Left forelimb (tissue), 1 donor: ENCODE measurements at regions not wholly inside any gene's neighbourhood (a gene's known extent, or its start where the extent isn't known, plus 50 kb on each side); places are given as distances from the start of the nearest gene placed in this dataset.
"Not testable (repeated sequence)": the region's sequence is repeated elsewhere in the genome, so short reads cannot be mapped to it uniquely, and the experiment has no call there.

Source experiments
- DNase-seq: peaks from one replicate; pipeline ENCODE4 v3.0.0-alpha.2; 2018; ENCODE audit warnings: low spot score

DNA sequence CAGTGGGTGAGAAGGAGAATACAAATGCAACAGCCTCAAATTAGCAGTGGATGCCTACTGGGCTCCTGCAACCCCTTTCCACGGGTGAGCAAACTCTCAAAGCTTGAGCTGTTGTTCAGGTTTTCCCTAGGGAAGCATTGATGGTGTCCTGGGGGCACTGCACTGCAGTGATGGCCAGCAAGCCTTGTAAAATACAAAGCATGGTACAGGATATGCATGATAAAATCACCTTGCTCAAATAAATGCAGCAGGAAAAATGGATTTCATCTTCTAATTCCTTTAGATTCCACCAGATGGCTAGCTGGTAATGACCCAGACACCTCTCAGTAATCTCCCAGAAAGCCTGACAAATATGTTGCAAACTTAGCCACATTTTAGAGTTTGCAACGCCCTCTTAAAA is 698.2 kb downstream of the TRIB2 start:
- DNase-seq: no peak

DNA sequence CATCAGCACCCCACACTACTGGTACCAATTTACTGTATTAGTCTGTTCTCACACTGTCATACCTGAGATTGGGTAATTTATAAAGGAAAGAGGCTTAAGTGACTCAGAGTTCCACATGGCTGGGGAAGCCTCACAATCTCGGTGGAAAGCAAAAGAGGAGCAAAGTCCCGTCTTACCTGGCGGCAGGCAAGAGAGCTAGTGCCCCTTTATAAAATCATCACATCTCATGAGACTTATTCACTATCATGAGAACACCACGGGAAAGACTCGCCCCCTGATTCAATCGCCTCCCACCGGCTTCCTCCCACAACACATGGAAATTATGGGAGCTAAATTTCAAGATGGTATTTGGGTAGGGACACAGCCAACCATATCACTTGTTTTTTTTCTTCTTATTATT is 717.2 kb downstream of the TRIB2 start:
- no peak for DNase-seq

DNA sequence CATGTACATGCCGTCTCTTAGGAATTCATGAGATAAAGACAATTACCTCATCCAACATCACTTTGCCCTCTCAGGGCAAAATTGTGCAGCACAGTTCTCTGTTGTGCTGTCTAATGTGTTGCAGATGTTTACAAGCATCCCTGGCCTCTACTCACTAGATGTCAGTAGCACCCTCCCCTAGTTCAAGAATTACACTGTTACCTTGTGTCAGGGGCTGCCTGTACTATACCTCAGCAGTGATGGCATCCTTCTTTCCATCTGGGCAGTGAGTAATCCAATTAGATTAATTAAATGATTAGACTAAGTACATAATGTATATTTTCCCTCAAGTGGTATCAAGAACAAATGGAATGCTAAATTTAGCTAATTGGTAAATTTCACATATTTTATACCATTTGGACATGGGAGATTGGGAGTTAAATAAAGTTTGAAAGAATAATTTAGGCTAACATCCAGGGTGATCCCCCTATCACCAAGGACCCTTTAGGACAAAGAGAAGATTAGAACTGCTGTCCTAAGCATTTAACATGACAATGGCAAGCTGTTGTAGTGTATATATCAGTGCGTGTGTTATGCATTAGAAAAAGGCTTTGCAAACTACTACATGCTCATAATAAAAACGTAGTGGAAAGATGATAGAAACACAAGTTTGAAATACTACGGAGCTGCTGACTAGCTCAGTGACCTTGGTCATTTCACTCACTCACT is 727.0 kb downstream of the TRIB2 start:
- not testable (repeated sequence) for DNase-seq

DNA sequence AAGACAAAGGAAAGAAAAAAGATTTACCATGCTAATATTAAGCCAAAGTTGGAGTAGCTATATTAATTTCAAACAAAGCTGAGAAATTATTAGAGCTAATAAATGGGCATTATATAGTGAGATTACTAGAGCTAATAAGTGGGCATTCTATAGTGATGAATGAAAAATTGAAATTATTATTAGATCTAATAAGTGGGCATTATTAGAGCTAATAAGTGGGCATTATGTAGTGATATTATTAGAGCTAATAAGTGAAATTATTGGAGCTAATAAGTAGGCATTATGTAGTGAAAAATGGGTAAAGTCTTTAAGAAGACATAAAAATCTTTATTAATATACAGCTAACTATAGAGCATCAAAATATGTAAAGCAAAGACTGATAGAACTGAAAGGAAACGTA is 745.7 kb downstream of the TRIB2 start:
- no peak for DNase-seq

DNA sequence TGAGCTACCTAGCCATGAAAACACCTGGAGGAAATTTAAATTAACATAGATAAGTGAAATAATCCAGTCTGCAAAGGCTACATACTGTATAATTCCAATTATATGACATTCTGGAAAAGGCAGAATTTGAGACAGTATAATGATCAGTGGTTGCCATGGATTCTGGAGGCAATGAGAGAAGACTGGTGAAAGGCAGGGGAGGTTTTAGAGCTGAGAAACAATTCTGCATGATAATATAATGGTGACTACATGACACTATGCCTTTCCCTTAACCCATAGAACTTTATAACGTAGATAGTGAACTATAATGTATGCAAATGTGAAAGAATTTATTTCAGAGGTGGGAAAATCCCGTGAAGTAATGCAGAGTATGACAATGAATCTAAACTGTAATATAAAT is 749.3 kb downstream of the TRIB2 start:
- DNase-seq: no peak

DNA sequence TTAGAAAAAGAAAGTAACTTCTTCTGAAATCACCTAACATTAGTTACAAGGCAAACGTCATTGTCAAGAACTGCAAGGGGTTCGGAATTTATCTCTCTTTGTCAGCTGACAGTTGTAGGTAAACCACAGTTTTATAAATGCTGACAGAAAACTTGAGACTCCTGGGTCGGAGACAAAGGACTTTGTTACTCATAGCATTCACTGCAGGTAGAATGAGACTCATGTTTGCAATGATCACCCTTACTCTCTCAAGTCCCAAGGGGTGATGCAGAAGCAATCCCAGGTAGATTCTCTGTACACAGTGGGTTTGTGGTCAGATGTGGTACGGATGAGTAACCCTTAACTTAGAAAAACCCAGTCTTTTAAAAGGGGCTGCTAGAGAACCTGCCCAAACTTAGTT is 757.8 kb downstream of the TRIB2 start:
- DNase-seq: no peak

DNA sequence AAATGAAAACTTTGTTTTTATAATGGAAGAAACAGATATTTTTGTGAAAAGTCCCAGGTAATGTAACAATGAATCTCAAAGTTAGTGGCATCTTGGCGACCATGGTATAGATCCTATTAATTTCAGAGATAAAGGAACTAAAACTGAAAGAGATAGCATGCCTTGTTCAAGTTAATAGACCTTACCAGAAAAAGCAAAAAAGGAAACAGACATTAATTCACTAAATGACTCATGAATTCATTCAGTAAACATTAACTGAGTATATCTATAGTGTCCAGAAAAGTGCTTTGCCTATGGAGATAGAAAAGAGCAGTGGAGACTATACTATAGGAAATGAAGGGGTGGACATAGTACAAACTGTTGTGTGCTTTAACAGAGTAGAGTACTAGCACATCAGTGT is 763.3 kb downstream of the TRIB2 start:
- no peak for DNase-seq

DNA sequence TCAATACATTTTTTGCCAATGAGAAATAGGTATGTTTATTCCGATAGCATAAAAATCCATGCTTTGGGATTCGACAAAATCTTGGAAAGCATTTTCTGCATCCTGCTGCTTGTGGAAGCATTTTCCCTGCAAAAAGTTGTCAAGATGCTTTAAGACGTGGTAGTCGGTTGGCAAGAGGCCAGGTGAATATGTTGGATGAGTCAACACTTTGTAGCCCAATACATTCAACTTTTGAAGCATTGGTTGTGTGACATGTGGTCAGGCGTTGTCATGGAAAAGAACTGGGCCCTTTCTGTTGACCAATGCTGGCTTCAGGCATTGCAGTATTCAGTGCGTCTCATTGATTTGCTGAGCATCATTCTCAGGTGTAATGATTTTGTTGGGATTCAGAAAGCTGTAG is 764.5 kb downstream of the TRIB2 start:
- no peak for DNase-seq

DNA sequence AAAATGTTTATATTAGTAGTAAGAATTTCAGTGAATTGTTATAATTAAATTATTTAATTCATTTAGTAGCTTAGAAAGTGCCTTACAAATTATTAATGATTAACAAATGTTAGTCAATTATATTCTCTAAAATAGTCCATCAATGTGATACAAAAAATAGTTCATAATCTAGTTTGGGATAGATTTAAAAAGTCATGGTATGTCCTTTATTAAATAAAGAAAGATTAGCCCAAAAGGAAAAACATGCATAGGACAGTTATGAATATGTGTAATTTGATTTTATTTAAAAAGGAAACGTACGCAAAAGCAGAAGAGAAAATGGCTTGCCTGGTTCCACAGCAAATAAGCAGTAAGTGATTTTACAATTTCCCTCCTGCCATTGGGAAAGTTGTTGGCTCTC is 768.5 kb downstream of the TRIB2 start:
- no peak for DNase-seq

DNA sequence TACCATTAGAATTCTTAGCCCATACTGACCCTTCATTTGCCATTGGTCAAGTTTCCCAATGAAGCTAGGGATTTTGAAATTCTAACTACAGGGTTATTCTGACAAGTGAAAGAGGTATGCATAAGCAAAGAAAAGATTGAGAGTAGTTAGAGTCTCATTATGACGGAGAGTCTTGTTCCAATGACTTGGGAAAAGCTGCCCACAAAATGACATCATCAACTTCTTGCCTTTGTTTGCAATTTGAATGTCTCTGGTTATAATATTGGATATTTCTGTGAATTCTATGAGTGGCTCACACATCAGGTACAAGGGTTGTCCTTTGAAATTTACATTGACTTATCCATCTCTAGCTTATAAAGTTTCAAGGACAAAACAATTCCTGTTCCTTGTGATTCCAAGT is 772.2 kb downstream of the TRIB2 start:
- no peak for DNase-seq

DNA sequence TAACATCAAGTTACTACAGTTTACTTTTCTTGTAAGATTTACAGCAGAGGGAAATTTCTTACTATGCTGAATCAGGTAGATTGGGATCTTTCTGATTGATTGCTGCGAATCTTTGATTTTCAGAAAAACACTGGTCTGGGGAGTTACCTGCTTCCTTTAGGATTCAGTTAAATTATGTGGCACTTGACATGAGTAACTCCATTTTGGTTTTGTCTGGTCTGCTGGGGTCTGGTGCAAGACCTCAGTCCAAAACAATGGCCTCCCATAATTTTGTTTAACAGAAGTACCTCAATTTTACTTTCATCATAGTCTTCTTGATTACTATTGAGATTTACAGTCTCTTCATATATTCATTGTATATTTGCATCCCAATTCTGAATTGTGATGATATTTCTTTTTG is 775.5 kb downstream of the TRIB2 start:
- DNase-seq: no peak

DNA sequence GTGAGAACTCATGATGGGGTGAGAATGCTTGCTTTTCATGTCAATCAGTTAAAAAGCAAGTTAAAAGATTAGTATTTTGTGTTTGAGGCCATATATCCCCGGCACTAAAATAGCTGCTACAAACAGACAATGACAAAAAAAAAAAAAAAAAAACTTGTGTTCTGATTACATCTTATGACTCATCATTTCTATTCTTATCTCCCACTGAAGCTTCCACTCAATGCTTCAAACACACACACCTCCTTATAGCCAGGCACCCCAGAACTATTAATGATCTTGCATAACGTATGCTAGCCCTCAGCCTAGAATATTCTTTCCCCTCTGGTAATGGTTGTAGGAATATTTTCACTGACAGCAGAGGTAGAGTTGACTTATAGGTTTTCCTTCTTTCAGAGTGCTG is 778.3 kb downstream of the TRIB2 start:
- DNase-seq: no peak

DNA sequence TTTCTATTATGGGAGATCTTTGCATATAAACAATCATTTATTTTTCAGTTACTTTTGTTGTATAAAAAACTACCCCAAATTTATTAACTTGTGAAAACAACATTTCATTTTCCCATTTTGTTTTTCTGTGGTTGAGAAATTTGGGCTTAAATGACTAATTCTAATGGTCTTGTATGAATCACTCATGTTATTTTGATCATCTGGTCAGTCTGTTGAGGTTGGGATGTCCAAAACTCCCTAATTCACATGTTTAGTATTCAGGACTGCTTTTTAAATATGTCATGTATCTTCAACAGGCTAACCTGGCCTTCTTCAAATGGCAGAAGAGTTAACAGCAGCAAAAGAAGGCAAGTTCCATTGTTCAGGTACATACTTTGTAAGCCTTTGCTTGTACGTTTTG is 788.1 kb downstream of the TRIB2 start:
- DNase-seq: no peak

DNA sequence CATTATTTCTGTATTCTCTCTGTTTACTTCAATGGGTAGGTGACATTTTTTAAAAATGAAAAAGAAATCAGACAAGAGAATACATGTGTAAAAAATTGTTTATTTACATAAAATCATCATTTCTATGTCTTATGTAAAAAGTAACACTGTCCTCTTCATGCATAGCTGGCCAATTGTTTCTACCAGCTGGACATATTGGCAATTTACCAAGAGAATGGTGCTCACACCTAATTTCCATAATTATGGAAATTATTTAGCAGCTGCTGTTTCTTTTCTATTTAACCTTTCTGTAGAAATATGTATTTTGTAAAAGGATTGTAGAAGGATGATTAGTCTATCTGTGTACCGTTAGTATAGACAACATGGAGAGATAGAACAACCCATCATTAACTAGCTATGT is 791.9 kb downstream of the TRIB2 start:
- DNase-seq: no peak

DNA sequence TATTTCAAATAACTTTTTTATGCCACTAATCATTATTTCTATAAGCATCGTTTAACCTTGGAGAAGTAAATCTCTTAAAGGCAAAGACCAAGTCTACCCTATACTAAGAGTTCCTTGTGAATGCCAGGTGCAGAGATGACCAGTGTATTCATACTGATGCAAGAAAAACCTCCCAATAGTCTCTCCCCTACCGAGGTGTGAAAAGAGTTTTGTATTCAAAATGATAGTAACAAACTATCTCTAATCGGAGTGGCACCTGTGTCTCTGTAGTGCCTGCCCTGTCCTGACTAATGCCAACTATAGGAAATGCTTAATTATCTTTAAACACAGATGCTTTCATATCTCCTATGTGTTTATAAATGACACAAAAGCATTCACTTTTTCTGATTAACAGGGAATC is 798.5 kb downstream of the TRIB2 start:
- no peak for DNase-seq

DNA sequence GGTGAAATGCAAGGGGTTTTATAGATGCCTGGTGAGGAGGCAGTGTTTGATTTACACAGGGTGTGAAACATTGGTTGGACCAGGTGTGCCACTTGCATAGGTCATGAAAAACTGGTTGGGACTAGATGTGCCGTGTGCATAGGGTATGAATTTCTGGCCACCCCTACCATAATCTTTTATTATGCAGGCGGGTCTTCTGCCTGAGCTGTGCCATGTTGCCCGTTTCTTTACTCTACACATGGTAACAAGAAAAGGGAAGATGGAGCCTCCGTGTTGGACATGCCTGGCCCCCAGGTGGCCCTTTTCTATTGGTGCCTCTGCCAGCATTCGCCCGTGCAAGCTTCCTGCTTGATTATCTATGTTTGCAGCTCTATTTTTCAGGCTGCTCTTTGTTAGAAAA is 805.4 kb downstream of the TRIB2 start:
- DNase-seq: no peak

DNA sequence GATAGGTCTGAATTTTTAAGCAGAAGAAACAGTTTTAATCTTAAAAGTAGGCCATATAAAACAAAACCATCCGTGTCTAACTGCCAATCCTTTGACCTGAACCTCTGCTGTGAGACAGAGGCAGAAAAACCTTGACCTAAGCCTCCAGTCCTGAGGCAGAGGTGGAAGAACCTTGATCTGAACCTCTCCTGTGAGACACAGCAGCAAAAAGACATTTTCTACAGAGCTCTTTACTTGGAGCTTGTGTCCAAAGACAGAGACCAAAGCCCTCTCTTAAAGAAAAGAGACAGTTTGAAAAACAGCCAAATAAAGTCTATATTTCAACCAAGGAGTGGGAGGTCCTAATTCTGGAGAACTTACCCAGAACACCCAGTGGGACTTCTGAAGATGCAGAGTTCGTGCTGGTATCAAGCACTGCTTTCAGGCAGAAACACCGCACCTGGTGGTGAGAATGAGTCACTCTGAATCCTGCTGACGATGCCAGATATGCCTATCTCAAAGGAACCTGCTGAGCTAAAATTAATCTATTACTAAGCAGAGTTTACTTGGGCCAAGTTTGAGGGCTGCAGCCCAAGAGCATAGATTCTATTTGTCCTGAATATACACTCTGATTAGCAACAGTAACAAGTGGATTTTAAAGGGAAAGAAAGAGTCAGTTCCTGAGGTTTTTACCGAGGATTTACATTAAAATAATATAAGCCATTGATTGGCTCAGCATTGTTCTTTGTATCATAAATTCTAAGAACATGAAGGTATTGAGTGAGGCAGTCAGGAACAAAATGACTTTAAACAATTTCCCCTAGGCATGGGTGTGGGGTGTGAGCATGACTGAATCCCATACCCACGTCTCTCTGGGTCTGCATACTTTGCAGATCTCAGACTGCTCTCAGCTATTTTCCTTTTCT is 806.4 kb downstream of the TRIB2 start:
- no peak for DNase-seq

DNA sequence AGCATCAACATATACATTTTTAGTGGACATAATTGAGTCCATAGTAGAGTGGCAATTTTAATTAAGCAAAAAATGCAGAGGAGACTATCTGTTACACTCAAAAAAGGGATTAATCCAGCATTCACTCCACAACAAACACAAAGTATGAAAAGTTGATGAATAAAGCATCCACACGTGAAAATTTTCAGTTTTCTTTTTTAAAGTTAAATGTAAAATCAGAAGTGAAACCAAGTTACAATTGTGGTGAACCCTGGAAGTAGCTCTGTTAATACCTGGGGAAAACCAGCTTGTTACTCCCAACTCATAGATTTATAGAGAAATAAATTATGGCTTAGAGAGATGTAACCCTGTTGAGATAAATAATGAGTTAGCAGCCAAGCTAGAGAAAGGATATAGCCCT is 807.8 kb downstream of the TRIB2 start:
- DNase-seq: no peak

DNA sequence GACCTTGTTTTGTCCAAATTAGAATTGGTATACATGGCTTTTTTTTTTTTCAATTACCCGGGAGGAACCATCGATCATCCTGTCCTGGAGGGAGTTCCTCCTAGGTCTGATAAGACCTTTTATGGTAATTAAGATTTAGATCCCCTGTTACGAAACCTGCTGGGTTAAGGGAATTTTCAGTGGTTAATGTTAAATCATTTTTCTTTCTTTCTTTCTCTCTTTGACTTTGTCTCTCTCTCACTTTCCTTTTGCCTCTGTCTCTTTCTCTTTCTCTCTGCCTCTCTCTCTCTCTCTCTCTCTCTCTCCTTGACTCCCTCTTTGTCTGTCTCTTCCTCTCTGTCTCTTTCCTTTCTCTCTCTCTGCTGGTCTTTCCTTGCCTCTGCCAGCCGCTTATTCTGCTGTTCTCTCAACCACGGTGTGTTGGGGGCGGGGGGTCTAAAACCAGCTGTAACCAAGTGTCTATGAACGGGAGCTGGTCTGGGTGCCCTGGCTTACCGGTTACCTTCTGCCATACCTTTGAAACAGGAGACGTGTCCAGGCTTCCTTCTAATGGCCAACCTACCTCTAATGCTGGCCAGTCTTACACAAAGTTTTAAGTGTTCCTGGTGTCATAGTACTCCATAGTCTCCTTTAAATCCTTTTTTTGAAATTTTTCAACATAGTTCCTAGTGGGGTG is 815.1 kb downstream of the TRIB2 start:
- not testable (repeated sequence) for DNase-seq

DNA sequence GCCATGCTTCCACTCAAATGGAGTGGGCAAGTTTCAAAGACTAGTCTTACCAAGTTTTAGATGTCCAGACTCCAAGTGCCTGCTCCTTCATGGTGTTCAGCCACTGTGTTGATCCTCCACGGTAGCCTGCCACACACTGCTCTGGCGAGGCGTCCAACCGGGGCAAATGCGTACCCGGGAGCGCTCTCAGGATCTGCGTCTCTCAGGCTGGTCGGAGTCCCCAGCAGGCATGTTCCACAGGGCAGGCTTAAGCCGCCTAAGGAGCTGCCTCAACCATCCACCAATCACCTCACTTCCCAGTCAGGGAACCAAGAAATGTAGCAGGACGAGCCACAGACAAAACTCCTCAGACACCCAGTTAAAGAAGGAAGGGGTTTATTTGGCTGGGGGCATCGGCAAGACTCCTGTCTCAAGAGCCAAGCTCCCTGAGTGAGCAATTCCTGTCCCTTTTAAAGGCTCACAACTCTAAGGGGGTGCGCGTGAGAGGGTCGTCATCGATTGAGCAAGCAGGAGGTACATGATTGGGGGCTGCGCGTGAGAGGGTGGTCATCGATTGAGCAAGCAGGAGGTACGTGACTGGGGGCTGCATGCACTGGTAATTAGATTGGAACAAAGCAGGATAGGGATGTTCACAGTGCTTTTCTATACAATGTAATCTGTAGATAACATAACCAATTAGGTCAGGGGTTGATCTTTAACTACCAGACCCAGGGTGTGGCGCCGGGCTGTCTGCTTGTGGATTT is 816.2 kb downstream of the TRIB2 start:
- not testable (repeated sequence) for DNase-seq

DNA sequence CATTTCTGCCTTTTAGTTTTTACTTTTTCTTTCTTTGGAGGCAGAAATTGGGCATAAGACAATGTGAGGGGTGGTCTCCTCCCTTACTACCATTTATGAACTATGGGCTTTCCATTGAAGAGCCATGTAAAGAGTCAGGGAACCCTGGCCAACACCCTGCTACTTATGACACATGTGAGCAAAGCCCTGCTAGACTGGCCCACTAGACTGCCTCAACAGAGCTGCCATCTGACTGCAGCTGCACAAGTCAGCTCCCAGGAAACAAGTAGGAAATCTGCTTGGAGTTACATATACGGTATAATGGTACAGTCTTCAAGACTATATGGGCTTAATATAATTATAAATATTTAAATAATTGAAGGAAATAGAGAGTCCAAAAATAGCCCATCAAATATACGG is 816.8 kb downstream of the TRIB2 start:
- no peak for DNase-seq

DNA sequence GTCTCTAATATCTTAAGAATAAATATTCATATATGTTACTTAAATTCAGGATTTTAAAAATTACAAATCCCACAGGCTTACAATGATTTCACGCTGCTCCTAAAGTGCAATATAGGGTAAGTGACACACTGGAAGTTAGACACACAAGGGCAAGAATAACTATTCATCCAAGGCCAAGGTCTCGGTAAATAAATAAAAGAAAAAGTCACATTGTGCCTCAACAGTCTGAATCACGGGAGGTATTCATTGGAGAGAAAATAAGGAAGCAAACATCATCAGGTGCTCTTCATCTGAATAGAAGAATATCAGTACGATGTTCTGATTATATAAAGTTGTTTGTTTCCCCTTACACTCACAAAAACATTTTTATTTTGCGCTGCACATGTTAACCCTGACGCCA is 820.2 kb downstream of the TRIB2 start:
- no peak for DNase-seq
